ENCODE measurements at regions not wholly inside any gene's neighbourhood (a gene's known extent, or its start where the extent isn't known, plus 50 kb on each side); places are given as distances from the start of the nearest gene placed in this dataset.

GRCh38 chr3:178419071-178419470 lies 117.2 kb upstream of the KCNMB2 start:
- no peak for ATAC-seq
- no peak for TF ChIP-seq ISL1 (CRISPR knock-in tag; IDR thresholded peaks at IDR 0.05)
- TF ChIP-seq ZFP30 (CRISPR knock-in tag; IDR thresholded peaks at IDR 0.05), result no peak
- TF ChIP-seq CSDC2 (CRISPR knock-in tag; IDR thresholded peaks at IDR 0.05), result no peak
- no peak for TF ChIP-seq ZNF565 (CRISPR knock-in tag; conservative IDR thresholded peaks at IDR 0.05; ENCODE audit: low read depth)
- no peak for TF ChIP-seq SNAI2 (CRISPR knock-in tag; IDR thresholded peaks at IDR 0.05)
- no peak for TF ChIP-seq ZNF8 (CRISPR knock-in tag; IDR thresholded peaks at IDR 0.05)
- no peak for TF ChIP-seq ZC3H10 (CRISPR knock-in tag; IDR thresholded peaks at IDR 0.05)
- no peak for TF ChIP-seq POU6F1 (CRISPR knock-in tag; IDR thresholded peaks at IDR 0.05; ENCODE audit: borderline replicate concordance, low read depth)
- no peak for TF ChIP-seq PPARA (CRISPR knock-in tag; IDR thresholded peaks at IDR 0.05; ENCODE audit: borderline replicate concordance)
- TF ChIP-seq ESRRG (CRISPR knock-in tag; IDR thresholded peaks at IDR 0.05), result no peak
- TF ChIP-seq TCF4 (CRISPR knock-in tag; IDR thresholded peaks at IDR 0.05; ENCODE audit: borderline replicate concordance), result no peak
- no peak for TF ChIP-seq ZNF70 (CRISPR knock-in tag; IDR thresholded peaks at IDR 0.05)
- TF ChIP-seq CSRNP3 (CRISPR knock-in tag; IDR thresholded peaks at IDR 0.05), result no peak

GRCh38 chr3:178420033-178420432 lies 116.2 kb upstream of the KCNMB2 start:
- no peak for ATAC-seq
- no peak for TF ChIP-seq OSR1 (CRISPR knock-in tag; IDR thresholded peaks at IDR 0.05)
- no peak for TF ChIP-seq PATZ1 (CRISPR knock-in tag; IDR thresholded peaks at IDR 0.05; ENCODE audit: borderline replicate concordance)
- TF ChIP-seq CREB5 (CRISPR knock-in tag; IDR thresholded peaks at IDR 0.05; ENCODE audit: low read depth), result no peak
- no peak for TF ChIP-seq SNAI2 (CRISPR knock-in tag; IDR thresholded peaks at IDR 0.05)

GRCh38 chr3:178421069-178421468 lies 115.2 kb upstream of the KCNMB2 start:
- TF ChIP-seq ZNF565 (CRISPR knock-in tag; conservative IDR thresholded peaks at IDR 0.05; ENCODE audit: low read depth) (no peak), CSRNP3 (CRISPR knock-in tag; IDR thresholded peaks at IDR 0.05) (no peak)
- ATAC-seq, result no peak

- ATAC-seq, result no peak
- TF ChIP-seq PPARA (CRISPR knock-in tag; IDR thresholded peaks at IDR 0.05; ENCODE audit: borderline replicate concordance) (no peak), ISL1 (CRISPR knock-in tag; IDR thresholded peaks at IDR 0.05) (no peak), ZFP3 (CRISPR knock-in tag; IDR thresholded peaks at IDR 0.05) (no peak), ZFP30 (CRISPR knock-in tag; IDR thresholded peaks at IDR 0.05) (no peak), OSR1 (CRISPR knock-in tag; IDR thresholded peaks at IDR 0.05) (no peak), PATZ1 (CRISPR knock-in tag; IDR thresholded peaks at IDR 0.05; ENCODE audit: borderline replicate concordance) (no peak), TOX (CRISPR knock-in tag; IDR thresholded peaks at IDR 0.05; ENCODE audit: borderline replicate concordance) (no peak), GLIS3 (CRISPR knock-in tag; IDR thresholded peaks at IDR 0.05) (no peak), SNAI2 (CRISPR knock-in tag; IDR thresholded peaks at IDR 0.05) (no peak), ZC3H10 (CRISPR knock-in tag; IDR thresholded peaks at IDR 0.05) (no peak), ZNF70 (CRISPR knock-in tag; IDR thresholded peaks at IDR 0.05) (no peak), TSHZ2 (CRISPR knock-in tag; IDR thresholded peaks at IDR 0.05) (no peak), ZNF565 (CRISPR knock-in tag; conservative IDR thresholded peaks at IDR 0.05; ENCODE audit: low read depth) (no peak), CSDC2 (CRISPR knock-in tag; IDR thresholded peaks at IDR 0.05) (no peak), ZNF8 (CRISPR knock-in tag; IDR thresholded peaks at IDR 0.05) (no peak), RARB (CRISPR knock-in tag; IDR thresholded peaks at IDR 0.05) (no peak)
Observed at GRCh38 chr3:178422406-178422805, 113.8 kb upstream of the KCNMB2 start.

Measured in SK-N-SH treated with all-trans-retinoic acid at 6 μM for 48 hours (cell line).